Transverse colon (tissue), 4 donors: ENCODE measurements at regions not wholly inside any gene's neighbourhood (a gene's known extent, or its start where the extent isn't known, plus 50 kb on each side); places are given as distances from the start of the nearest gene placed in this dataset.

Experiments used
- CTCF ChIP-seq, 5 experiments: fragments of 200-600 bp in 3 of 5; fragments of 450-650 bp in 2 of 5; sonication (generic) in 3 of 5; IDR thresholded peaks; 1 replicate in 2 of 5; 2 replicates in 3 of 5; pipeline ENCODE4 v1.5.1; 2016 to 2017; ENCODE audit warnings: antibody characterized with exemption in 5 of 5, inconsistent platforms in 3 of 5, mild to moderate bottlenecking in 2 of 5, moderate library complexity in 1 of 5
- EP300 ChIP-seq: sonication (generic); formaldehyde crosslinking; IDR thresholded peaks from one replicate; pipeline ENCODE4 v1.6.1; 2017; ENCODE audit warnings: antibody characterized with exemption, low read depth
- POLR2AphosphoS5 ChIP-seq, 3 donors: sonication (generic); formaldehyde crosslinking; IDR thresholded peaks; one replicate each; pipeline ENCODE4 v1.6.1; 2016; ENCODE audit warnings: antibody characterized with exemption in 3 of 3

- TF ChIP-seq CTCF (IDR thresholded peaks at IDR 0.05) (no peak), POLR2AphosphoS5 (IDR thresholded peaks at IDR 0.05) (no peak), EP300 (no peak)
Observed at GRCh38 chrX:99384594-99385374, 1025.3 kb downstream of the PCDH19 start.
